Activated T-helper 1 cell treated with anti-CD3 and anti-CD28 coated beads, Interleukin-12 subunit alpha, Interleukin-12 subunit beta, Interleukin-2, Interleukin-4 antibody, amounts not matched to agents 30 ng/mL and 10 ng/mL and 1 ng/mL, durations not matched to agents 14 hours and 24 hours and 36 hours (primary cell): ENCODE measurements at regions not wholly inside any gene's neighbourhood (a gene's known extent, or its start where the extent isn't known, plus 50 kb on each side); places are given as distances from the start of the nearest gene placed in this dataset.
"Not testable (repeated sequence)": the region's sequence is repeated elsewhere in the genome, so short reads cannot be mapped to it uniquely, and the experiment has no call there.

Experiments used
- DNase-seq: peaks from one replicate; pipeline ENCODE4 v3.0.0; 2021; ENCODE audit warnings: low spot score
- H3K27ac Mint-ChIP-seq: one replicate; pipeline ENCODE4 v1.8.0; 2021; ENCODE audit warnings: mild to moderate bottlenecking, mixed read lengths
- H3K27me3 Mint-ChIP-seq: one replicate; pipeline ENCODE4 v1.8.0; 2022; ENCODE audit warnings: mild to moderate bottlenecking, moderate library complexity, mixed read lengths; ENCODE audit not compliant: insufficient read depth
- H3K36me3 Mint-ChIP-seq: one replicate; pipeline ENCODE4 v1.8.0; 2021; ENCODE audit warnings: low read depth, mixed read lengths
- H3K4me1 Mint-ChIP-seq: one replicate; pipeline ENCODE4 v1.8.0; 2021; ENCODE audit warnings: low read depth, mixed read lengths
- H3K4me3 Mint-ChIP-seq: one replicate; pipeline ENCODE4 v1.8.0; 2021; ENCODE audit warnings: mild to moderate bottlenecking, moderate library complexity, mixed read lengths
- H3K9me3 Mint-ChIP-seq: one replicate; pipeline ENCODE4 v1.8.0; 2021; ENCODE audit warnings: mixed read lengths
- intact Hi-C: fragments of 100-400 bp; cut with micrococcal nuclease; formaldehyde crosslinking; loops from one replicate; pipeline ENCODE4 v1.15.1; 2024

GRCh38 chr12:27133022-27133590, 50.7 kb upstream of the C12orf71 start:
- H3K27me3 Mint-ChIP-seq, result peaks cover 11% of the 10 kb centered on the region
- intact Hi-C loops, result no loop called here
- no peaks in the 10 kb centered on the region for H3K36me3 Mint-ChIP-seq
- no peaks in the 10 kb centered on the region for H3K4me1 Mint-ChIP-seq
- no peaks in the 10 kb centered on the region for H3K9me3 Mint-ChIP-seq
- H3K27ac Mint-ChIP-seq, result no peak overlapping the region
- H3K4me3 Mint-ChIP-seq, result no peak overlapping the region
- no peak for DNase-seq

- no peak for DNase-seq
- Mint-ChIP-seq H3K27ac (no peak overlapping the region), H3K36me3 (peaks cover 1% of the 10 kb centered on the region), H3K27me3 (no peaks in the 10 kb centered on the region), H3K9me3 (no peaks in the 10 kb centered on the region), H3K4me1 (peaks cover 24% of the 10 kb centered on the region), H3K4me3 (no peak overlapping the region)
- intact Hi-C loops, result loop anchor here (5.0 kb wide), 1 partner anchor 203 kb away; the partner anchor contains the start of genes FGFR1OP2 and INTS13
Observed at GRCh38 chr12:27140478-27140969, 58.1 kb upstream of the C12orf71 start.

- H3K4me1 Mint-ChIP-seq, result peaks cover 31% of the 10 kb centered on the region
- H3K4me3 Mint-ChIP-seq, result no peak overlapping the region
- peak; percentile 16 for DNase-seq
- no peak overlapping the region for H3K27ac Mint-ChIP-seq
- H3K36me3 Mint-ChIP-seq, result peaks cover 1% of the 10 kb centered on the region
- no peaks in the 10 kb centered on the region for H3K9me3 Mint-ChIP-seq
- no peaks in the 10 kb centered on the region for H3K27me3 Mint-ChIP-seq
- intact Hi-C loops, result loop anchor here (1.0 to 5.0 kb wide), 6 partner anchors 37 to 205 kb away; partner anchors contain the start of genes FGFR1OP2, INTS13, STK38L and TM7SF3
Observed at GRCh38 chr12:27142101-27142721, 59.8 kb upstream of the C12orf71 start.

GRCh38 chr12:27143256-27144069, 61.1 kb upstream of the C12orf71 start:
- Mint-ChIP-seq H3K36me3 (peaks cover 1% of the 10 kb centered on the region), H3K27ac (peak overlapping the region; percentile 93), H3K4me3 (peak overlapping the region; percentile 72), H3K27me3 (no peaks in the 10 kb centered on the region), H3K4me1 (peaks cover 40% of the 10 kb centered on the region), H3K9me3 (no peaks in the 10 kb centered on the region)
- intact Hi-C loops, result loop anchor here (2.0 to 5.0 kb wide), 4 partner anchors 35 to 206 kb away; partner anchors contain the start of genes FGFR1OP2, INTS13, STK38L and TM7SF3
- DNase-seq, result no peak

- intact Hi-C loops, H3K27me3 Mint-ChIP-seq, H3K9me3 Mint-ChIP-seq, DNase-seq, H3K27ac Mint-ChIP-seq, H3K36me3 Mint-ChIP-seq, H3K4me3 Mint-ChIP-seq: not testable (repeated sequence)
- H3K4me1 Mint-ChIP-seq, result peaks cover 55% of the 10 kb centered on the region
Observed at GRCh38 chr12:27145725-27146124, 63.3 kb upstream of the C12orf71 start.

- intact Hi-C loops, result no loop called here
Observed at GRCh38 chr12:27148373-27148772, 66.0 kb upstream of the C12orf71 start.

GRCh38 chr12:27148791-27149190, 66.4 kb upstream of the C12orf71 start:
- DNase-seq, result no peak
- no peak overlapping the region for H3K27ac Mint-ChIP-seq
- no peaks in the 10 kb centered on the region for H3K36me3 Mint-ChIP-seq
- H3K9me3 Mint-ChIP-seq, result no peaks in the 10 kb centered on the region
- peaks cover 2% of the 10 kb centered on the region for H3K27me3 Mint-ChIP-seq
- no peak overlapping the region for H3K4me3 Mint-ChIP-seq
- peaks cover 50% of the 10 kb centered on the region for H3K4me1 Mint-ChIP-seq
- intact Hi-C loops, result no loop called here

More at GRCh38 chr12:27148373-27148772, 66.0 kb upstream of the C12orf71 start:
- no peak overlapping the region for H3K4me3 Mint-ChIP-seq
- peaks cover 55% of the 10 kb centered on the region for H3K4me1 Mint-ChIP-seq
- no peaks in the 10 kb centered on the region for H3K9me3 Mint-ChIP-seq
- DNase-seq, result no peak
- peaks cover 2% of the 10 kb centered on the region for H3K27me3 Mint-ChIP-seq
- peaks cover 1% of the 10 kb centered on the region for H3K36me3 Mint-ChIP-seq
- H3K27ac Mint-ChIP-seq, result no peak overlapping the region

- no peaks in the 10 kb centered on the region for H3K36me3 Mint-ChIP-seq
- no peak overlapping the region for H3K4me3 Mint-ChIP-seq
- H3K4me1 Mint-ChIP-seq, result peaks cover 32% of the 10 kb centered on the region
- H3K9me3 Mint-ChIP-seq, result no peaks in the 10 kb centered on the region
- peaks cover 7% of the 10 kb centered on the region for H3K27me3 Mint-ChIP-seq
- no peak overlapping the region for H3K27ac Mint-ChIP-seq
- intact Hi-C loops, result no loop called here
- no peak for DNase-seq
Observed at GRCh38 chr12:27151479-27151878, 69.1 kb upstream of the C12orf71 start.

GRCh38 chr12:27158297-27158696, 75.9 kb upstream of the C12orf71 start:
- no peaks in the 10 kb centered on the region for H3K9me3 Mint-ChIP-seq

GRCh38 chr12:27161458-27162228, 79.3 kb upstream of the C12orf71 start:
- Mint-ChIP-seq H3K4me3 (no peak overlapping the region), H3K4me1 (peaks cover 8% of the 10 kb centered on the region), H3K9me3 (peaks cover 5% of the 10 kb centered on the region), H3K27ac (no peak overlapping the region), H3K27me3 (no peaks in the 10 kb centered on the region), H3K36me3 (no peaks in the 10 kb centered on the region)
- DNase-seq, result no peak
- intact Hi-C loops, result no loop called here

More at GRCh38 chr12:27158297-27158696, 75.9 kb upstream of the C12orf71 start:
- Mint-ChIP-seq H3K27ac (no peak overlapping the region), H3K4me1 (no peaks in the 10 kb centered on the region), H3K27me3 (peaks cover 5% of the 10 kb centered on the region), H3K36me3 (no peaks in the 10 kb centered on the region), H3K4me3 (no peak overlapping the region)
- intact Hi-C loops, result no loop called here
- DNase-seq, result no peak

- H3K9me3 Mint-ChIP-seq, result peaks cover 8% of the 10 kb centered on the region
- H3K27ac Mint-ChIP-seq, result no peak overlapping the region
- no peaks in the 10 kb centered on the region for H3K27me3 Mint-ChIP-seq
- no peak overlapping the region for H3K4me3 Mint-ChIP-seq
- no peaks in the 10 kb centered on the region for H3K36me3 Mint-ChIP-seq
- no peak for DNase-seq
- intact Hi-C loops, result no loop called here
- H3K4me1 Mint-ChIP-seq, result peaks cover 8% of the 10 kb centered on the region
Observed at GRCh38 chr12:27162229-27162537, 79.8 kb upstream of the C12orf71 start.

- H3K4me1 Mint-ChIP-seq, result peaks cover 8% of the 10 kb centered on the region
- H3K9me3 Mint-ChIP-seq, result peaks cover 17% of the 10 kb centered on the region
- H3K36me3 Mint-ChIP-seq, result no peaks in the 10 kb centered on the region
- DNase-seq, result no peak
- no peaks in the 10 kb centered on the region for H3K27me3 Mint-ChIP-seq
- no peak overlapping the region for H3K27ac Mint-ChIP-seq
- intact Hi-C loops, result no loop called here
- H3K4me3 Mint-ChIP-seq, result no peak overlapping the region
Observed at GRCh38 chr12:27163048-27163715, 80.8 kb upstream of the C12orf71 start.
